GM12878 (cell line): ENCODE measurements at regions not wholly inside any gene's neighbourhood (a gene's known extent, or its start where the extent isn't known, plus 50 kb on each side); places are given as distances from the start of the nearest gene placed in this dataset.

Source experiments
- ATAC-seq: fragments of 200-7000 bp; cut with Tn5 transposase; 3 replicates; pipeline ENCODE4 v1.9.1; 2020; ENCODE audit warnings: mild to moderate bottlenecking, moderate library complexity
- BruUV-seq: library from RNA; stranded (reverse); fragments of 400-500 nt; replicated peaks from 2 replicates; lab custom pipeline; 2021; lab: Mats Ljungman, UMichigan
- CTCF ChIA-PET: fragments of 300-600 bp; sonication (Branson Sonifier 250); formaldehyde crosslinking; extraction: SDS; loops from one replicate; lab custom pipeline; 2021; ENCODE audit warnings: inconsistent platforms; lab: Yijun Ruan, JAX
- POLR2A ChIA-PET: fragments of 350-600 bp; formaldehyde crosslinking; extraction: SDS; loops from one replicate; lab custom pipeline; 2021; ENCODE audit warnings: inconsistent platforms; lab: Charles Lee
- RAD21 ChIA-PET: fragments of 300-600 bp; sonication (Branson Sonifier 250); formaldehyde crosslinking; loops from one replicate; lab custom pipeline; 2023; ENCODE audit warnings: antibody characterized with exemption; ENCODE audit not compliant: unreplicated experiment; lab: Charles Lee
- SMC1A ChIA-PET: fragments of 300-600 bp; sonication (Branson Sonifier 250); formaldehyde crosslinking; loops from one replicate; lab custom pipeline; 2023; ENCODE audit not compliant: unreplicated experiment, uncharacterized antibody; lab: Charles Lee
- DNase-seq: peaks from one replicate; pipeline ENCODE4 v3.0.0-alpha.2; 2011; ENCODE audit warnings: low read depth, low spot score
- FAIRE-seq: peaks from 3 replicates; lab custom pipeline; 2011; peaks lifted over from hg19 to GRCh38; lab: Jason Lieb, UNC
- H2AFZ ChIP-seq: 2 replicates; pipeline ENCODE4 v1.6.0; 2011; ENCODE audit warnings: low read depth, low read length, control low read depth; ENCODE audit not compliant: control insufficient read depth
- H3K27ac ChIP-seq: 2 replicates; pipeline ENCODE4 v1.5.1; 2011; ENCODE audit warnings: control low read depth; ENCODE audit not compliant: control insufficient read depth, insufficient read depth
- H3K27me3 ChIP-seq, 2 experiments: replicated peaks in 1 of 2; 2 replicates each; pipeline versions ENCODE4 v1.6.0 to v1.6.1; 2011; ENCODE audit warnings: low read length in 1 of 2; ENCODE audit not compliant: control insufficient read depth in 2 of 2, insufficient read depth in 2 of 2
- H3K36me3 ChIP-seq, 2 experiments: 2 replicates each; pipeline ENCODE4 v1.5.1; 2011; ENCODE audit warnings: low read length in 1 of 2; ENCODE audit not compliant: control insufficient read depth in 2 of 2, insufficient read depth in 2 of 2
- H3K4me1 ChIP-seq: 2 replicates; pipeline ENCODE4 v1.6.1; 2011; ENCODE audit warnings: mild to moderate bottlenecking, low read length, moderate library complexity, mixed read lengths; ENCODE audit not compliant: control insufficient read depth, insufficient read depth
- H3K4me2 ChIP-seq: 2 replicates; pipeline ENCODE4 v1.6.0; 2011; ENCODE audit warnings: control low read depth; ENCODE audit not compliant: control insufficient read depth, insufficient read depth
- H3K4me3 ChIP-seq: fragments of 200-600 bp; sonication (generic); 2 replicates; pipeline ENCODE4 v1.5.1; 2016
- H3K79me2 ChIP-seq: 2 replicates; pipeline ENCODE4 v1.6.0; 2011; ENCODE audit warnings: low read length; ENCODE audit not compliant: control insufficient read depth, insufficient read depth
- H3K9ac ChIP-seq: 2 replicates; pipeline ENCODE4 v1.8.0; 2011; ENCODE audit warnings: low read length, control low read depth, mixed read lengths; ENCODE audit not compliant: control insufficient read depth, insufficient read depth
- H3K9me3 ChIP-seq: replicated peaks from 3 replicates; pipeline ENCODE4 v1.5.1; 2011; ENCODE audit warnings: mild to moderate bottlenecking, low read length; ENCODE audit not compliant: control insufficient read depth, insufficient read depth
- H4K20me1 ChIP-seq: 2 replicates; pipeline ENCODE4 v1.6.0; 2011; ENCODE audit not compliant: control insufficient read depth, insufficient read depth
- ATF7 ChIP-seq: fragments of 450-650 bp; IDR thresholded peaks from 2 replicates; pipeline ENCODE4 v1.6.1; 2016; ENCODE audit warnings: low read depth, mild to moderate bottlenecking
- BCL11A ChIP-seq: IDR thresholded peaks from 2 replicates; pipeline ENCODE4 v1.6.1; 2011; ENCODE audit warnings: low read depth, low read length
- BHLHE40 ChIP-seq, 2 experiments: fragments of 450-650 bp in 1 of 2; IDR thresholded peaks; 2 replicates each; pipeline ENCODE4 v1.6.1; 2011 to 2017; ENCODE audit warnings: low read depth in 2 of 2, borderline replicate concordance in 1 of 2, improper control_type of control experiment in 1 of 2, low read length in 1 of 2, mild to moderate bottlenecking in 1 of 2
- ESRRA ChIP-seq: IDR thresholded peaks from 2 replicates; pipeline ENCODE4 v1.6.1; 2012; ENCODE audit warnings: mild to moderate bottlenecking, low read length, improper control_type of control experiment
- HDAC2 ChIP-seq: fragments of 200-600 bp; sonication (generic); IDR thresholded peaks from 2 replicates; pipeline ENCODE4 v1.6.1; 2017
- KLF5 ChIP-seq: fragments of 450-650 bp; IDR thresholded peaks from 2 replicates; pipeline ENCODE4 v1.6.1; 2014; ENCODE audit warnings: mild to moderate bottlenecking; ENCODE audit not compliant: partially characterized antibody
- MTA3 ChIP-seq: IDR thresholded peaks from 2 replicates; pipeline ENCODE4 v1.6.1; 2012; ENCODE audit warnings: low read length, inconsistent platforms, borderline replicate concordance
- NRF1 ChIP-seq: conservative IDR thresholded peaks from 2 replicates; pipeline ENCODE4 v1.6.1; 2011; ENCODE audit warnings: mild to moderate bottlenecking, low read depth, low read length, improper control_type of control experiment
- RCOR1 ChIP-seq: conservative IDR thresholded peaks from 2 replicates; pipeline ENCODE4 v1.6.1; 2012; ENCODE audit warnings: low read depth, low read length, improper control_type of control experiment
- SMAD5 ChIP-seq: IDR thresholded peaks from 2 replicates; pipeline ENCODE4 v1.6.1; 2016; ENCODE audit warnings: antibody characterized with exemption, low read depth
- SREBF2 ChIP-seq: IDR thresholded peaks from 2 replicates; pipeline ENCODE4 v1.6.1; 2012; ENCODE audit warnings: mild to moderate bottlenecking, low read length
- SRF ChIP-seq, 2 experiments: IDR thresholded peaks; 2 replicates each; pipeline ENCODE4 v1.6.1; 2011; ENCODE audit warnings: low read depth in 2 of 2, low read length in 2 of 2, mild to moderate bottlenecking in 1 of 2, moderate library complexity in 1 of 2
- STAT1 ChIP-seq: fragments of 450-650 bp; conservative IDR thresholded peaks from 2 replicates; pipeline ENCODE4 v1.6.1; 2014; ENCODE audit warnings: antibody characterized with exemption, mild to moderate bottlenecking
- TBL1XR1 ChIP-seq: IDR thresholded peaks from 2 replicates; pipeline ENCODE4 v1.6.1; 2012; ENCODE audit warnings: low read depth, low read length, improper control_type of control experiment
- ZNF217 ChIP-seq: fragments of 450-650 bp; IDR thresholded peaks from 2 replicates; pipeline ENCODE4 v1.6.1; 2017; ENCODE audit warnings: antibody characterized with exemption, mild to moderate bottlenecking
- ZNF274 ChIP-seq: IDR thresholded peaks from one replicate; pipeline ENCODE4 v1.8.0; 2011; ENCODE audit not compliant: insufficient read length, insufficient read depth
- WGBS: methylation state at CpG from one replicate; pipeline ENCODE4 v1.1.6; 2016; ENCODE audit warnings: low lambda C conversion rate; ENCODE audit not compliant: insufficient replicate concordance, insufficient coverage; ENCODE audit errors: missing lambda C conversion rate; 5-methylcytosine and 5-hydroxymethylcytosine counted together
- in situ Hi-C: fragments of 300-500 bp; cut with MboI; formaldehyde crosslinking; loops from 9 replicates; pipeline ENCODE4 v1.14.3; 2018; ENCODE audit warnings: mixed read lengths
- intact Hi-C: fragments of 100-400 bp; cut with micrococcal nuclease; formaldehyde crosslinking; loops from one replicate; pipeline ENCODE4 v1.14.2; 2022; ENCODE audit not compliant: unreplicated experiment
- TF ChIP-seq, protein P1 (sequence below): fragments of 450-650 bp; formaldehyde crosslinking; IDR thresholded peaks from 2 replicates; pipeline ENCODE4 v1.4.0; 2020; ENCODE audit warnings: mild to moderate bottlenecking, moderate library complexity

DNA sequence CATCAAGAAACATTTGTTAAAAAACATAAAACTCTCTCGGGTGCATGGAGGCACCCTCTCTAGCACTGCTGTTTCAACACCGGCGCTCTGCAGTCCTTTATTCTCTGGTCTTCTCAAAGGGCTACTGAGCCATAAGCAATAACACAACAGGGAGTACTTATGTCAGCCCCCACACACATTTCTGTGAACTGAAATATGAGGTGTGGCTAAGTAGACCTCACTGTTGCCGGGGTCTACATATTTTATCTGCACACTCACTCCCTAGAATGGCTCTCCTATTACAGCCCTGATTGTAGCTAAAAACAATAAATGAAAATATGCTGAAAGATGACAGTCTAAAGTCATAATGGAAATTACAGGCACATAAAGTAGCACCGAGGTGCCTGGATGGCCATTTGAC lies 235.1 kb downstream of the GRB14 start:
- Histone ChIP-seq H3K4me3 (no peak overlapping the region), H3K79me2 (no peaks in the 10 kb centered on the region), H3K9me3 (no peaks in the 10 kb centered on the region), H3K4me2 (no peak overlapping the region), H3K4me1 (no peaks in the 10 kb centered on the region), H3K27me3 (no peaks in the 10 kb centered on the region; a peak in 1 of 4 replicates), H3K36me3 (no peaks in the 10 kb centered on the region), H3K9ac (no peak overlapping the region), H2AFZ (no peak overlapping the region), H4K20me1 (no peaks in the 10 kb centered on the region), H3K27ac (no peak overlapping the region)
- BruUV-seq = no TSS peak
- DNase-seq = no peak
- TF ChIP-seq SMAD5 = no peak
- TF ChIP-seq STAT1 = no peak
- no peak for TF ChIP-seq BCL11A
- TF ChIP-seq TBL1XR1 = no peak
- no peak for TF ChIP-seq MTA3
- no peak for FAIRE-seq
- ATAC-seq = no peak
- in situ Hi-C loops = no loop called here
- ChIA-PET SMC1A (no interaction called here), CTCF (no interaction called here), POLR2A (no interaction called here), RAD21 (no interaction called here)
- intact Hi-C loops = no loop called here
- 43% methylated on average over 5 of the region's 5 CpGs for WGBS

DNA sequence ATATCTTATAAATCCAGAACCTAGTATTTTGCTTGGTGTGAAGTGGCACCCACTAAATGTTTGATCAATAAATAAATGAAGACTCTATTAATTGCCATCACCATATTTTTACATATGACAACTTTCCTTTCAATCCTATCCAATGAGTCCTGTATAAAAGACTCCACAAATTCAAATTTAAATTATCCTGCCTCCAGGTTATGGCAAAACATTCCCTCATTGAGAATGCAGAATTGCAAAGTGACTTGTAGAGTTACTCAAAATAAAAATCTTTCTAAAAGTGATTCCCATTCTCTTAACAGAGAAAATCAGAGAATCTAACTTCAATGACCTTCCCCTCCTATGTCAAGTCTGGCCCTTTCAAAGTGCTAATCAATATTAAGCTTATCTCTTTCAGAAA lies 236.8 kb downstream of the GRB14 start:
- no peak overlapping the region for H3K4me2 ChIP-seq
- no peaks in the 10 kb centered on the region for H3K79me2 ChIP-seq
- intact Hi-C loops (no loop called here), in situ Hi-C loops (no loop called here)
- H3K9me3 ChIP-seq = no peaks in the 10 kb centered on the region
- H3K27me3 ChIP-seq = no peaks in the 10 kb centered on the region
- no TSS peak for BruUV-seq
- no peaks in the 10 kb centered on the region for H4K20me1 ChIP-seq
- FAIRE-seq (no peak), DNase-seq (no peak), ATAC-seq (no peak)
- H3K36me3 ChIP-seq = no peaks in the 10 kb centered on the region
- no peak overlapping the region for H3K4me3 ChIP-seq
- H3K9ac ChIP-seq = no peak overlapping the region
- H3K4me1 ChIP-seq = no peaks in the 10 kb centered on the region
- H3K27ac ChIP-seq = no peak overlapping the region
- ChIA-PET RAD21 (no interaction called here), POLR2A (no interaction called here), SMC1A (no interaction called here), CTCF (interaction anchor here (0.6 kb wide), 1 partner anchor 278 kb away, joined by 3 read pairs; no protein-coding TSS in a partner anchor)
- no peak overlapping the region for H2AFZ ChIP-seq
- no peak for TF ChIP-seq BHLHE40 (IDR thresholded peaks at IDR 0.05; ENCODE audit: borderline replicate concordance in 1 of 2, low read depth in 2 of 2, low read length in 1 of 2)
- no peak for TF ChIP-seq NRF1
- no peak for TF ChIP-seq ESRRA
- TF ChIP-seq, protein P1, sequence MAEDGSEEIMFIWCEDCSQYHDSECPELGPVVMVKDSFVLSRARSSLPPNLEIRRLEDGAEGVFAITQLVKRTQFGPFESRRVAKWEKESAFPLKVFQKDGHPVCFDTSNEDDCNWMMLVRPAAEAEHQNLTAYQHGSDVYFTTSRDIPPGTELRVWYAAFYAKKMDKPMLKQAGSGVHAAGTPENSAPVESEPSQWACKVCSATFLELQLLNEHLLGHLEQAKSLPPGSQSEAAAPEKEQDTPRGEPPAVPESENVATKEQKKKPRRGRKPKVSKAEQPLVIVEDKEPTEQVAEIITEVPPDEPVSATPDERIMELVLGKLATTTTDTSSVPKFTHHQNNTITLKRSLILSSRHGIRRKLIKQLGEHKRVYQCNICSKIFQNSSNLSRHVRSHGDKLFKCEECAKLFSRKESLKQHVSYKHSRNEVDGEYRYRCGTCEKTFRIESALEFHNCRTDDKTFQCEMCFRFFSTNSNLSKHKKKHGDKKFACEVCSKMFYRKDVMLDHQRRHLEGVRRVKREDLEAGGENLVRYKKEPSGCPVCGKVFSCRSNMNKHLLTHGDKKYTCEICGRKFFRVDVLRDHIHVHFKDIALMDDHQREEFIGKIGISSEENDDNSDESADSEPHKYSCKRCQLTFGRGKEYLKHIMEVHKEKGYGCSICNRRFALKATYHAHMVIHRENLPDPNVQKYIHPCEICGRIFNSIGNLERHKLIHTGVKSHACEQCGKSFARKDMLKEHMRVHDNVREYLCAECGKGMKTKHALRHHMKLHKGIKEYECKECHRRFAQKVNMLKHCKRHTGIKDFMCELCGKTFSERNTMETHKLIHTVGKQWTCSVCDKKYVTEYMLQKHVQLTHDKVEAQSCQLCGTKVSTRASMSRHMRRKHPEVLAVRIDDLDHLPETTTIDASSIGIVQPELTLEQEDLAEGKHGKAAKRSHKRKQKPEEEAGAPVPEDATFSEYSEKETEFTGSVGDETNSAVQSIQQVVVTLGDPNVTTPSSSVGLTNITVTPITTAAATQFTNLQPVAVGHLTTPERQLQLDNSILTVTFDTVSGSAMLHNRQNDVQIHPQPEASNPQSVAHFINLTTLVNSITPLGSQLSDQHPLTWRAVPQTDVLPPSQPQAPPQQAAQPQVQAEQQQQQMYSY (CRISPR knock-in tag) = no peak
- no peak for TF ChIP-seq SREBF2
- TF ChIP-seq SRF (IDR thresholded peaks at IDR 0.05; ENCODE audit: low read depth in 2 of 2, low read length in 2 of 2) = no peak
- no peak for TF ChIP-seq MTA3
- no peak for TF ChIP-seq ZNF217
- TF ChIP-seq KLF5 = no peak
- TF ChIP-seq HDAC2 = no peak
- TF ChIP-seq RCOR1 = no peak
- no peak for TF ChIP-seq BCL11A
- TF ChIP-seq ATF7 = no peak
- TF ChIP-seq ZNF274 = no peak
